Chondrocyte (in vitro differentiated cells): ENCODE measurements at regions not wholly inside any gene's neighbourhood (a gene's known extent, or its start where the extent isn't known, plus 50 kb on each side); places are given as distances from the start of the nearest gene placed in this dataset.
"Not testable (repeated sequence)": the region's sequence is repeated elsewhere in the genome, so short reads cannot be mapped to it uniquely, and the experiment has no call there.

Experiments
- DNase-seq: peaks from one replicate; pipeline ENCODE4 v3.0.0; 2021; ENCODE audit warnings: mixed read lengths, low spot score
- H3K27ac Mint-ChIP-seq: one replicate; pipeline ENCODE4 v1.8.0; 2021; ENCODE audit warnings: mild to moderate bottlenecking, moderate library complexity, mixed read lengths; ENCODE audit not compliant: unreplicated experiment
- H3K27me3 Mint-ChIP-seq: 2 replicates; pipeline ENCODE4 v1.8.0; 2021; ENCODE audit warnings: low read depth, mixed read lengths
- H3K36me3 Mint-ChIP-seq: 2 replicates; pipeline ENCODE4 v1.8.0; 2021; ENCODE audit warnings: low read depth, mixed read lengths
- H3K4me1 Mint-ChIP-seq: 2 replicates; pipeline ENCODE4 v1.8.0; 2021; ENCODE audit warnings: low read depth, mild to moderate bottlenecking, mixed read lengths
- H3K4me3 Mint-ChIP-seq: one replicate; pipeline ENCODE4 v1.8.0; 2021; ENCODE audit warnings: mild to moderate bottlenecking, moderate library complexity, mixed read lengths; ENCODE audit not compliant: unreplicated experiment
- H3K9me3 Mint-ChIP-seq: 2 replicates; pipeline ENCODE4 v1.8.0; 2021; ENCODE audit warnings: low read depth, mixed read lengths
- TF ChIP-seq, protein P1 (sequence below): fragments of 200-600 bp; sonication (generic); IDR thresholded peaks from 2 replicates; pipeline ENCODE4 v1.5.0; 2021; ENCODE audit warnings: antibody characterized with exemption, mild to moderate bottlenecking, moderate library complexity

DNA sequence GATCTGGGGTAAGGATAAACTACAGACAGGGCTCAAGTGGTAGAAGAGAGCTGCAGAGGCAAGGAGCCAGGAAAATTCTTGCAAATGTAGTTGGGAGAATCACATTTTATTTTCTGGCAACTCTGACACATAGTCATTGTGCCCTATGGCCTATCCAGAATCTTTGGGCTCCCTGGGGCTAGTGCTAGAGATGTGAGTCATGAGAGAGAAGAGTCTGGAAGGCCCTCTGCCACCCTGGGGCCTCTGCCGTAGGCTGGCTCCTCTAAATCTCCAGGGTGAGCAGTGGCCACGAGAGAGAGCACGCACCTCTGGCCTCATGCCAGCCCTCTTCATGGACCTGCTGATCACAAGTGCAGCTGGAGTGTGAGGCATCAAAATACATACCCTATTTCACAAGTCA, 74.3 kb upstream of the SSBP2 start:
- TF ChIP-seq, protein P1, sequence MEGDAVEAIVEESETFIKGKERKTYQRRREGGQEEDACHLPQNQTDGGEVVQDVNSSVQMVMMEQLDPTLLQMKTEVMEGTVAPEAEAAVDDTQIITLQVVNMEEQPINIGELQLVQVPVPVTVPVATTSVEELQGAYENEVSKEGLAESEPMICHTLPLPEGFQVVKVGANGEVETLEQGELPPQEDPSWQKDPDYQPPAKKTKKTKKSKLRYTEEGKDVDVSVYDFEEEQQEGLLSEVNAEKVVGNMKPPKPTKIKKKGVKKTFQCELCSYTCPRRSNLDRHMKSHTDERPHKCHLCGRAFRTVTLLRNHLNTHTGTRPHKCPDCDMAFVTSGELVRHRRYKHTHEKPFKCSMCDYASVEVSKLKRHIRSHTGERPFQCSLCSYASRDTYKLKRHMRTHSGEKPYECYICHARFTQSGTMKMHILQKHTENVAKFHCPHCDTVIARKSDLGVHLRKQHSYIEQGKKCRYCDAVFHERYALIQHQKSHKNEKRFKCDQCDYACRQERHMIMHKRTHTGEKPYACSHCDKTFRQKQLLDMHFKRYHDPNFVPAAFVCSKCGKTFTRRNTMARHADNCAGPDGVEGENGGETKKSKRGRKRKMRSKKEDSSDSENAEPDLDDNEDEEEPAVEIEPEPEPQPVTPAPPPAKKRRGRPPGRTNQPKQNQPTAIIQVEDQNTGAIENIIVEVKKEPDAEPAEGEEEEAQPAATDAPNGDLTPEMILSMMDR = no peak
- Mint-ChIP-seq H3K4me3 (no peak overlapping the region), H3K27me3 (no peaks in the 10 kb centered on the region), H3K4me1 (peaks cover 32% of the 10 kb centered on the region), H3K9me3 (no peaks in the 10 kb centered on the region), H3K27ac (peak overlapping the region; percentile 69), H3K36me3 (no peaks in the 10 kb centered on the region)
- no peak for DNase-seq

DNA sequence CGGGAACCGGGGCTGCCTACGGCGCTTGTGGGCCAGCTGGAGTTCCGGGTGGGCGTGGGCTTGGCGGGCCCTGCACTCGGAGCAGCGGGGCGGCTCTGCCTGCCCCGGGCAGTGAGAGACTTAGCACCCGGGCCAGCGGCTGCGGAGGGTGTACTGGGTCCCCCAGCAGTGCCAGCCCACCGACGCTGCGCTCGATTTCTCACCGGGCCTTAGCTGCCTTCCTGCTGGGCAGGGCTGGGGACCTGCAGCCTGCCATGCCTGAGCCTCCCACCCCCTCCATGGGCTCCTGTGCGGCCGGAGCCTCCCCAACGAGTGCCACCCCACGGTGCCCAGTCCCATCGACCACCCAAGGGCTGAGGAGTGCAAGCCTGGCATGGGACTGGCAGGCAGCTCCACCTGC, 72.8 kb upstream of the SSBP2 start:
- not testable (repeated sequence) for H3K27me3 Mint-ChIP-seq, H3K9me3 Mint-ChIP-seq, H3K4me3 Mint-ChIP-seq, DNase-seq, H3K36me3 Mint-ChIP-seq, H3K27ac Mint-ChIP-seq
- H3K4me1 Mint-ChIP-seq = peaks cover 46% of the 10 kb centered on the region

DNA sequence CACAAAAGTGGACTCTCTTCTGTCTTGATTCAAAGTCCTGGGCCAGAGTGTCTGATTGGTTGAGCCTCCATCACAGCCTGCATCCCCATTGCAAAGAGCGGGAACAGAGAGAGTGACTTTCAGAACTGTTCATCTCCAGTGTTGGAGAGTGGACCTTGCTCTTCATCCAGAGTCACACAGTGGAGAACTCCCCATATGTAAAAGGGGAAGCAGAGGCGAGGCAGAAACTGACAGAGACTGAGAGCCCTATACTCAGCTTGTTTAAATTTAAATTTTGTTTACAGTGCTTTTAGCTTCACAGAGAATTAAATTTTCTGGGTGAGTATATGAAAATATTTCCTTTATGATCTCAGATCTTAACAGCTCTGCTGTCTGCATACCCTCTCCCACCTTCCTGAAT, 70.0 kb upstream of the SSBP2 start:
- Mint-ChIP-seq H3K4me1 (peaks cover 47% of the 10 kb centered on the region), H3K36me3 (no peaks in the 10 kb centered on the region), H3K9me3 (no peaks in the 10 kb centered on the region), H3K27ac (no peak overlapping the region), H3K4me3 (no peak overlapping the region), H3K27me3 (no peaks in the 10 kb centered on the region)
- TF ChIP-seq, protein P1 = no peak
- DNase-seq = no peak

DNA sequence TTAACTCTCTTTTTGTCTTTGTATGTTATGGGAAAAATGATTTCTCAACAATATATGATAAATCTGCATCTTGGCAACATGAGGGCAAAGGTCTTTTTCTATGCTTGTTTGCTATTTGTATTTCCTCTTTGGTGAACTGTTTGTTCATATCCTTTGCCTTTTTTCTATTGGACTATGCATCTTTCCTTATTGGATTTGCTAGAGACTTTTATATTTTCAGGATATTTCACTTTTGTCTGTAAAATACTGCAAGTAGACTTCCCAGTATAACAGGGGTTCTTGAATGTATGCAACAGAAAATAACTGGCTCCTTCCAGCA, 69.4 kb upstream of the SSBP2 start:
- Mint-ChIP-seq H3K4me1 (peaks cover 41% of the 10 kb centered on the region), H3K9me3 (no peaks in the 10 kb centered on the region), H3K36me3 (no peaks in the 10 kb centered on the region), H3K27me3 (no peaks in the 10 kb centered on the region), H3K27ac (peak overlapping the region; percentile 97), H3K4me3 (no peak overlapping the region)
- TF ChIP-seq, protein P1 = no peak
- no peak for DNase-seq

DNA sequence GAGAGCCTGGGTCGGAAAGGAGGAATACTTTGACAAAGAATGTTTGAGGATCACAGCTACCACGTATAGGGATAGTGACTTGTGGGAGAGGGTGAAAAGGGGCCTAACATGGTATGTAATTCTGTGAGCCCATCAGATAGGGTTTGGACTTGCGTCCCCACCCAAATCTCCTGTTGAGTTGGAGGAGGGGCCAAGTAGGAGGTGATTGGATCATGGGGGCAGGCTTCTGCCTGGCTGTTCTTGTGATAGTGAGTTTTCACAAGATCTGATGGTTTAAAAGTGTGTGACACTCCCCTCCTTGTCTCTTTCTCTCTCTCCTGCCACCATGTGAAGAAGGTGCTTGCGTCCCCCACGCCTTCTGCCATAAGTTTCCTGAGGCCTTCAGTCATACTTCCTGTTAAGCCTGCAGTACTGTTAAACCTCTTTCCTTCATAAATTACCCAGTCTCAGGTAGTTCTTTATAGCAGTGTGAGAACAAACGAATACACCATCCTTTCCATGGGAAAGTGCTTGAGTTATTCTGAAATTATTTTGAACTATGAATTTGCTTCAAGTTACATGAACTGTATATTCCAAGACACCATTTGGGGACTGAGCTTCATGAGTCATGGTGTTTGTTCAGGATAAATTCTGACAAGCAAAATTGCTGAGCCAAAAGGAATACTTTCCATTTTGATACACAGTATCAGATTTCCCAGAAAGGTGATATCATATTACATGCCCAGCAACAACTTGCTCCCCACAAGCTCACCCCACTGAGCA, 68.8 kb upstream of the SSBP2 start:
- TF ChIP-seq, protein P1 = no peak
- H3K9me3 Mint-ChIP-seq = no peaks in the 10 kb centered on the region
- H3K27me3 Mint-ChIP-seq = no peaks in the 10 kb centered on the region
- peaks cover 37% of the 10 kb centered on the region for H3K4me1 Mint-ChIP-seq
- H3K36me3 Mint-ChIP-seq = no peaks in the 10 kb centered on the region
- H3K4me3 Mint-ChIP-seq = no peak overlapping the region
- DNase-seq = no peak
- peak overlapping the region; percentile 97 for H3K27ac Mint-ChIP-seq

DNA sequence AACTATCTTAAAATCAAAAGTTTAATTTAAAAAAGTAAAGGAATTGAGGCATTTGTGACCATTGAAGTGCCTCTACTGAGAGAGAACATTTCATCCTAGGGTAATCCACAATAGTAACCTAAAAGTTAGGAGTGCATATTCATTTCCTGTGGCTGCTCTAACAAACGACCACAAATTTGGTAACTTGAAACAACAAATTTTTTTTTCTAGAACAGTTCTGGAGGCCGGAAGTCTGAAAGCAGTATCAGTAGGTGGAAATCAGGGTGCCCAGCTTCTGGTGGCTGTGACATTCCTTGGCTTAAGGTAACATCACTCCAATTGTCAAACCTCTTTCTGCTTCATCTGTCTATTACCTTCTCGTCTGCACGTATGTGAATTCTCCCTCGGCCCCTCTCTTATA, 67.1 kb upstream of the SSBP2 start:
- Mint-ChIP-seq H3K27ac (no peak overlapping the region), H3K4me1 (peaks cover 31% of the 10 kb centered on the region), H3K9me3 (no peaks in the 10 kb centered on the region), H3K27me3 (no peaks in the 10 kb centered on the region), H3K36me3 (no peaks in the 10 kb centered on the region), H3K4me3 (no peak overlapping the region)
- TF ChIP-seq, protein P1 = no peak
- no peak for DNase-seq
